GM19397 (cell line): ENCODE measurements at regions not wholly inside any gene's neighbourhood (a gene's known extent, or its start where the extent isn't known, plus 50 kb on each side); places are given as distances from the start of the nearest gene placed in this dataset.
A peak's percentile ranks its signal among the peaks of the same experiment; 100 is the strongest.

Experiments used
- ATAC-seq: cut with Tn5 transposase; IDR thresholded peaks from one replicate; pipeline ENCODE4 v1.9.1; 2021; ENCODE audit warnings: mild to moderate bottlenecking, moderate library complexity; ENCODE audit not compliant: unreplicated experiment

DNA sequence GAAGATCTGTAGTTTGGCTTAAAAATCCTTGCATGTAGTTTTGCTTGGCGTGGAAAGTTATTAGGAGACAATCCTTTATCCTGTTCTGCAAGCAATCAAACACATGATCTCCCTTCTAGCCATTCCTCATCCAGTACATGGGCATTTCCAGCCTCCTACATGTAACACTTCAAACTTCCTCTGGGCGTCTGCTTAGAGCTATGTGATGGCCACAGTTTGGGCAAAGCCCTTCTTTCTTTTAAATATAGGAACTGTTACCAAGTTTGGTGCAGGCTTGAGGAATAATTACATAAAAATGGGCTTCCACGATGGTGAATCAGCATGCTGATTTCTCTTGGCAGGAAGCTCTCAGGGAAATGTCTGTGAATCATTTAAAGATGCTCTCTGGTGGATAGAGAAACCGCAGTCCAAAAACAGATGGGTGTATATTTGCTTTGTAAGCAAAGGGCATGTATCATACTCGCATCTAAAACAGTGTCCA, 176.9 kb upstream of the FMN2 start:
- no peak for ATAC-seq

DNA sequence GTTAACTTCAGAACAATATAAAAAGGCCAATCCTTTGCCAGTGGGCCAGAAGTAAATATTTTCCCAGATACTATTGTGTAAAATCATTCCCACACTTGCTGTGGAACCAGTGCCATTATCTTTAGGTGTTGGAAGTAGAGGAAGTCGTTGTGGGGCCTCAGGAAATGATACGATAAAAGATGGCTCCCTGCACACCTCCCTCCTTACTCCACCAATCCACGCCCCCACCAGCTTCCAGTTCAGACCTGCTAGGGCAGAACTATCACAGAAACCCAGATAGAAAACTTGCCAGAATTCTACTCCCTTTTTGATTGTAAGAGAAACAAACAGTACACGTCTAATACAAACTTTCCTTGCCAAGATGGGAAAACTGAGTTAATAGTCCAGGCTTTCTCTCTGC, 173.0 kb upstream of the FMN2 start:
- ATAC-seq = no peak

DNA sequence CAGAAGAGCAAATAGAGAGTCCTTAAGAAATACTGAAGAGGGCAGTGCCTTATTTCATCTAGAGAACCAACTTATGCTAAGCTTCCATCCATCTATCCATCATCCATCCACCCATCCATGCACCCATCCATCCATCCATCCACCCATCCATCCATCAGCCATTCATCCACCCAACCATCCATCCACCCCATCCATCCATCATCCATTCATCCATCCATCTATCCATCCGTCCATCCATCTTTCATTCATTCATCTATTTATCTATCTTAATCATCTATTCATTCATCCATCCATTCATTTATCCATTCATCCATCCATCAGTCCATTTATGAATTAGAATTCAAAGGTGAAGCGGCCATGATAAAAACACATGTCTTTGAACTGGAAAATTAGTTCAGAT, 171.5 kb upstream of the FMN2 start:
- no peak for ATAC-seq

DNA sequence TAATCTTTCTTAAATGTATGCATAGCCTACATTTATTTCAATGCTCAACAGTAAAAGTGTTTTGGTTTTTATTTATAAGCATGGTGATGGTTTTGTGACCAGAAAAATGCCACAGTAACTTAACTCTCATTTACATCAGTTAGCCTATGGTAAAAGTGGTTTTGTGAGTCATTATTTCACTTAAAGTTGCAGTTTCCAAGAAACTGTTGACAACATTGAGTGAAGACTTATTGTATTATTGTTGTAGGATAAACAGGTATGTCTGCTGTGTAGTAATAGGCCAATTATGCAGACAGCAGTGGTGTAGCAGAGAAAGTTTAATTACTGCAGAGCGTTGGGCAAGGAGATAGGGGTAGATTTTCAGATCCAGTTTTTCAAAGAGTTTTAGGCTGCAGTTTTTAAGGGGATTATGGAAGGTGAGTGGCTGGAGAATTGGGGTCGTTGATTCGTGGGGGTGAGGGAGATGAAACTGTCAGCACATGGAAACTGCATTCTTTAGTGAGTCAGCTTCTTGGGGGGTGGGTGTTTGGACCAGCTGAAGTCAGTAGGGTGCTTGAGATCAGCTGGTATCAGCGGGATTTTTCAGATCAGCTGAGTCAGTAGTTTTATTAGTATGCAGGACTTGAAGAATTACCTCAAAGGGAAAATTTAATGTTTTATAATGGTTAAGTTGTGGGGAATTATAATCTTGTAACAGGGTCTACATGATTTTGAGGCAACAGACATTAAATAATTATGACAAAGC, 168.7 kb upstream of the FMN2 start:
- no peak for ATAC-seq

GRCh38 chr1:239924741-239925350, 166.8 kb upstream of the FMN2 start:
- ATAC-seq = no peak

- ATAC-seq = no peak
These were observed 165.5 kb upstream of the FMN2 start for GRCh38 chr1:239926184-239926583.

DNA sequence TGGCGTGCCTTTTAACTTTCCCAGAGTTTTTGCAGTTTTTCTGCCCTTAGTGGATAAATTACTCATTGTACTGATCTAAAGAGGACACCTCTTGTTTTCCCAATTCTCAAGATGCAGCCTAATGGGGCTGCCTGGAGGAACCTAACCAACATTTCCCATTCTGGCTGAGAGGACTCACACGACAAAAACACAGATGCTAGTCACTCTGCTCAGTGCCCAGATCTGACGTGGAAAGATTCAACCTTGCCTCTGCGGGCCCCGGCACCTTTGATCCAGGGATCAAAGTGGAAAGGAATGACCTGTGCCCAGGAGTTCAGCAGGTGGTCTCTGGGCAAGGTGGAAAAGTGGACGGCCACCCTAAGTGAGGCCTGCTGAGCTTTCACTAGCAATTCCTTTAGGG, 162.4 kb upstream of the FMN2 start:
- no peak for ATAC-seq

DNA sequence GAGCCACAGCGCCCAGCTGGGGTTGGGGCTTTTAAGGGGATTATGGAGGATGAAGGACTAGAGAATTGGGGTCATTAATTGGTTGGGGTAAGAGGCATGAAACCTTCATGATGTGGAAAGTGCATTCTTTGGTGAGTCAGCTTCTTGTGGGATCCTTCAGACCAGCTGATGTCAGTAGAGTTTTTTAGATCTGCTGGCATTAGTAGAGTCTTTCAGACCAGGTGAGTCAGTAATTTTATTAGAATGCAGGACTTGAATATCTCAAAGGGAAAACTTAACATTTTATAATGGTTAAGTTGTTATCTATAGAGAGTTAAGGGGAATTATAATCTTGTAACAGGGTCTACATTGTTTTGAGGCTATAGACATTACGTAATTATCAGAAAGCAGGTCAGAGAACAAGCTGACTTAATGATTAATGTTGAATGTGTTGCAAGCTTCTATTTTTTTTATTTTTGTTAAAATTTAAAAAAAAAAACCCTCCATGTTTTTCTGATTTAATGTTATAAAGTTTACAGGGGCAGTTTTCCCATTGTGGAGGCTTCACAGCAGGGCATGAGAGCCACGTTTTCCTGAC, 160.9 kb upstream of the FMN2 start:
- ATAC-seq = no peak

DNA sequence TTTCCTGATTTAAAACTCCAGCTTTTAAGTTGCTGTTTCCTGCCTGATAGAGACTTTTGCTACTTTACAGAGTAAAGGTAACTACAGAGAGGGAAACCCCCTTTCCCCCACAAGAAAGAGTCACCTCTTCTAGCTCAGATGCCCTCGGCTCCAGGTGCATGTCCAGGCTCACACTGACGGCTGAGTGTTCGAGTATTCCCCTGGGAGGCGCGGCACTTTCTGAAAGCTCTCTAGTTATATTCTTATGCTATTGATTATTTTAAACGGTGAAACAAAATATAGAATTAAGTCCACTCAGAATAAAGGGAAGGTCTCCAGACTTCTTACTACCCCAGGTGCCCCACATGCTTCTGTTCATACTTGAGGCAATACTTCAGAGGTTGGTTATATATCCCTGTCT, 160.3 kb upstream of the FMN2 start:
- ATAC-seq = no peak

DNA sequence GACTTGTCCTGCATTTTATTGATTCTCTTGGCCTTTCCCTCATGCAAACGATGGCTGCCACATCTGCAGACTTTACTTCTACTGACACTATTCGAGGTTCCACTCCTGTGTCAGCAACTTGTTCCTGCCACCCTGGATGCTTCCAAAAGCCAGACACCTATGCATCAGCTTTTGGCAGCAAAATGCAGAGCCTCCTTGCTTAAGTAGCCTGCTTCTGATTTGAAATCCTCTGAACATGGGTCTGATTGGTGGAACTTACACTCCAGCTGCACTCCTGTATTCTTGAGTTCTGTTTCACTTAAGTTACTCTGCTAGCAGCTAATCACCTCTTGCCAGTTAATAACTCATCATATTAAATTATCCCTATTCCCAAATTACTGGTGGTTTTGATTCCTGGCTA, 152.1 kb upstream of the FMN2 start:
- ATAC-seq = no peak

DNA sequence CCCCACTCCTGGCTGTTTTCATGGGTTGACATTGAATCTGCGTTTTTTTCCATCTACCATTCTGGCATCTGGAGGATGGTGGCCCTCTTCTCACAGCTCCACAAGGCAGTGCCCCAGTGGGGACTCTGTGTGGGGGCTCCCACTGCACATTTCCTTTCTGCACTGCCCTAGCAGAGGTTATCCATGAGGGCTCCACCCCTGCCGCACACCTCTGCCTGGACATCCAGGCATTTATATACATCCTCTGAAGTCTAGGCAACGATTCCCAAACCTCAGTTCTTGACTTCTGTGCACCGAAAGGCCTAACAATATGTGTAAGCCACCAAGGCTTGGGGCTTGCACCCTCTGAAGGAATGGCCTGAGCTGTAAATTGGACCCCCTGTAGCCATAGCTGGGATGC, 147.9 kb upstream of the FMN2 start:
- ATAC-seq = no peak

DNA sequence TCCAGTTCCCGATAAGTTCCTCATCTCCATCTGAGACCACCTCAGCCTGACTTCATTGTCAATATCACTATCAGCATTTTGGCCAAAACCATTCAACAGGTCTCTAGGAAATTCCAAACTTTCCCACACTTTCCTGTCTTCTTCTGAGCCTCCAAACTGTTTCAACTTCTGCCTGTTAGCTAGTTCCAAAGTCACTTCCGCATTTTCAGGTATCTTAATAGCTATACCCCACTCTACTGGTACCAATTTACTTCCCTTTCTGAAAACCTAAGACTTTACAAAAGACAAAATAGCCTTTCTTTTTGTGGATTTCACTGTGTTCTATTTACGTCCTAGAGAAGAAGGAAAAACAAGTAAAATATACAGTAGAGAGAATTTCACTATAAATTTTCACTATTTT, 147.0 kb upstream of the FMN2 start:
- no peak for ATAC-seq

GRCh38 chr1:239947801-239948200, 143.9 kb upstream of the FMN2 start:
- no peak for ATAC-seq

DNA sequence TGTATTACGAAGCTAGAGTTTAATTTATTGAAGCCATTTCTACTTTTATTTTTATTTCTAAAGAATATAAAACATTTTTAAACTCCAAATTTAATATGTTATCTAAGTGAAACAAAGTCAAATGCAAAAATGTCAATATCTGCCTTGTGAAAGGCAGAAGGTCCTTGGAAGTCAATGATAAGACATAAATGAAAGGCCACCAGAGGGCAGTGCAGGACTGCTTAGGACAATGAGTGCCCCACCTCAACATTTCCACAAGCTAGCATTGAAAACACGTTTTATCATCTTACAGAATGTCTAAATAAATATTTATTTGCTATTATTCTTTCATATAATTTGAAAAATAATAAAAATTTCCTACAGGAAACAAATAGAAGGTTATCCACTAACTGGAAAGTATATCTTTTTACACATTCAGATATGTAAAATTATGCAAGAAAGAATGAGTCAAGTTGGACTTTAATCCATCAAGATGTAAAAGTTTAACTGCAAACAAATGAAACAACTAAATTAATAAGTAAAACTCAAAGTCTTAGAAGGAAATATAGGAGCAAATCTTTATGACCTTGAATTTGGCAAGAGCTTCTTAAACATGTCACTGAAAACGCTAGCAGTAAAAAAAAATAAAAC, 140.1 kb upstream of the FMN2 start:
- peak; percentile 50 for ATAC-seq

DNA sequence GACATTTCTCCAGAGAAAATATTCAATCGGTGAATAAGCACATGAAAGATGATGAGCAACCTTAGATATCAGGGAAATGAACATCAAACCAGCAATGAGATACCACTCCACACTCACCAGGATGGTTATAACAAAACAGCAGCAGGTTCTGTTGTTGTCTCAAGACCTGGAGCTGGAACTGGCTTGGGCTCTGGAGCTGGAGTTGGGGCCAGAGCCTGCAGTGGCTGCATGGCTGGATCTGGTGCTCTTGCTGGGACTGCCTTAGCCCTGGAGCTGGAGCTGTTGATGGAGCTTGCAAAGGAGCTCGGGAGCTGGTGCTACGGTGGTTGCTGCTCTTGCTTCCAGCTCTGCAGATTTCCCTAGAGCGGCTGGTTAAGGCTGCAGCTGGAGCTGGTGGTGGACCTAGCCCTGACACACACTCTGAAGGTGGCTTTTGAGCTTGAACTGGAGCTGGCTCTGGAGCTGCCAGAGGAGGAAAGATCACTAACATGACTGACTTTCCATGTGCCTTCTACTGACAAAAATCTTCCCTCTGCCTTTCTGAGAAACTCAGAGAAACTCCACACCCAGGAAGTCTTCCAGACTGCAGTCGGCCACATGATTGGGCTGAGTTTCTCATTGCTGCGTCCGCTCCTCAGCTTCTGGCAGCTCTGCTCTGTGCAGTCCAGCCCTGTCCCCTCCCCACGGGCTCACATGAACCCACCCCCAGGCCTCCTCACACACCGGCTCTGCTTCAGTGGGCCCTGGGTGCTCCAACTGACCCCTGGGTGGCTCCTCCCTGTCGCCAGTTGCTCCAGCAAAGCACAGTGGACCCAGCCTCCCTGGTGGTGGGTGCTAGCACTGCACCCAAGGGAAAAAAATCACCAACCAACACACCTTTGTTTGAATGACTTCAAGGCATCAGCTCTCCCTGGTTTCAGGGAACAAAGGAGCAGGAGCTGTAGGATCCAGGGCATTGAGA, 139.1 kb upstream of the FMN2 start:
- ATAC-seq = no peak

GRCh38 chr1:239954836-239955235, 136.8 kb upstream of the FMN2 start:
- ATAC-seq = no peak

- no peak for ATAC-seq
These were observed 136.3 kb upstream of the FMN2 start for GRCh38 chr1:239955431-239955830.

GRCh38 chr1:239956263-239956662, 135.4 kb upstream of the FMN2 start:
- ATAC-seq = no peak

GRCh38 chr1:239958063-239958462, 133.6 kb upstream of the FMN2 start:
- ATAC-seq = no peak

DNA sequence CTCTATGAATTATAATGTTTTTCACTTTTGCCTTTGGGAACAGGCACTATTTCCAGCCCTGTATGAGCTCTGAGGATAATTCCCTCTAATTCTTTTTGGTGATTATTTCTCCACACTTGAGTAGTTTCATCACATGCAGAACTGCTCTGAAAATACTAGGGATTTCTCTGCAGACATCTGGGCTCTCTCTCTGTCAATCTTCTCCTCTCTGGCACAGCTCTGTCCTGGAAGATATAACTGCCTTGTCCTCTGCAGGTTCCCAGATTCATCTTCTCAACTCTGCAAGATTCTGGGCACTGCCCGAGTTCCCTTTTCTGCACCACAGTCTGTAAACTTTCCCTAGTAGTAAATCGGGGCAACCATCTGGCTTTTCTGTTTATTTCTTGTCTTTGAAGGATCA, 131.3 kb upstream of the FMN2 start:
- no peak for ATAC-seq

- ATAC-seq = no peak
These were observed 127.8 kb upstream of the FMN2 start for GRCh38 chr1:239963856-239964255.
